ENCODE measurements at regions not wholly inside any gene's neighbourhood (a gene's known extent, or its start where the extent isn't known, plus 50 kb on each side); places are given as distances from the start of the nearest gene placed in this dataset.
A peak's percentile ranks its signal among the peaks of the same experiment; 100 is the strongest.

GRCh38 chr5:57601996-57602395 is 119.4 kb upstream of the ACTBL2 start:
- Histone ChIP-seq H3K4me1 (ENCODE audit: control insufficient read depth, insufficient read depth, low read length) (no peaks in the 10 kb centered on the region), H3K9ac (ENCODE audit: low read length) (no peak overlapping the region), H3K27me3 (ENCODE audit: control insufficient read depth, insufficient read depth, low read length) (no peaks in the 10 kb centered on the region), H3K36me3 (ENCODE audit: control insufficient read depth, insufficient read depth, low read length) (no peaks in the 10 kb centered on the region), H3K4me3 (ENCODE audit: low read length) (no peak overlapping the region), H3K27ac (ENCODE audit: low read depth, low read length) (no peak overlapping the region)

- H3K36me3 ChIP-seq (ENCODE audit: control insufficient read depth, insufficient read depth, low read length): no peaks in the 10 kb centered on the region
- H3K4me3 ChIP-seq (ENCODE audit: low read length): no peak overlapping the region
- no peaks in the 10 kb centered on the region for H3K27me3 ChIP-seq (ENCODE audit: control insufficient read depth, insufficient read depth, low read length)
- H3K27ac ChIP-seq (ENCODE audit: low read depth, low read length): no peak overlapping the region
- H3K4me1 ChIP-seq (ENCODE audit: control insufficient read depth, insufficient read depth, low read length): no peaks in the 10 kb centered on the region
- H3K9ac ChIP-seq (ENCODE audit: low read length): no peak overlapping the region
Observed at GRCh38 chr5:57600321-57600720, 117.7 kb upstream of the ACTBL2 start.

- H3K36me3 ChIP-seq (ENCODE audit: control insufficient read depth, insufficient read depth, low read length): no peaks in the 10 kb centered on the region
- no peaks in the 10 kb centered on the region for H3K27me3 ChIP-seq (ENCODE audit: control insufficient read depth, insufficient read depth, low read length)
- H3K4me1 ChIP-seq (ENCODE audit: control insufficient read depth, insufficient read depth, low read length): no peaks in the 10 kb centered on the region
- H3K4me3 ChIP-seq (ENCODE audit: low read length): no peak overlapping the region
- no peak overlapping the region for H3K9ac ChIP-seq (ENCODE audit: low read length)
- peak overlapping the region; percentile 27 for H3K27ac ChIP-seq (ENCODE audit: low read depth, low read length)
Observed at GRCh38 chr5:57598756-57599155, 116.1 kb upstream of the ACTBL2 start.

GRCh38 chr5:57598097-57598496 is 115.5 kb upstream of the ACTBL2 start:
- Histone ChIP-seq H3K27ac (ENCODE audit: low read depth, low read length) (no peak overlapping the region), H3K27me3 (ENCODE audit: control insufficient read depth, insufficient read depth, low read length) (no peaks in the 10 kb centered on the region)

GRCh38 chr5:57595523-57595991 is 112.9 kb upstream of the ACTBL2 start:
- no peak overlapping the region for H3K27ac ChIP-seq (ENCODE audit: low read depth, low read length)
- no peaks in the 10 kb centered on the region for H3K27me3 ChIP-seq (ENCODE audit: control insufficient read depth, insufficient read depth, low read length)
- H3K4me1 ChIP-seq (ENCODE audit: control insufficient read depth, insufficient read depth, low read length): no peaks in the 10 kb centered on the region
- no peak overlapping the region for H3K9ac ChIP-seq (ENCODE audit: low read length)
- H3K36me3 ChIP-seq (ENCODE audit: control insufficient read depth, insufficient read depth, low read length): no peaks in the 10 kb centered on the region
- H3K4me3 ChIP-seq (ENCODE audit: low read length): no peak overlapping the region

More at GRCh38 chr5:57598097-57598496, 115.5 kb upstream of the ACTBL2 start:
- H3K36me3 ChIP-seq (ENCODE audit: control insufficient read depth, insufficient read depth, low read length): no peaks in the 10 kb centered on the region
- H3K4me3 ChIP-seq (ENCODE audit: low read length): no peak overlapping the region
- H3K4me1 ChIP-seq (ENCODE audit: control insufficient read depth, insufficient read depth, low read length): no peaks in the 10 kb centered on the region
- H3K9ac ChIP-seq (ENCODE audit: low read length): no peak overlapping the region

- Histone ChIP-seq H3K4me3 (ENCODE audit: low read length) (no peak overlapping the region), H3K27ac (ENCODE audit: low read depth, low read length) (no peak overlapping the region), H3K36me3 (ENCODE audit: control insufficient read depth, insufficient read depth, low read length) (no peaks in the 10 kb centered on the region), H3K27me3 (ENCODE audit: control insufficient read depth, insufficient read depth, low read length) (no peaks in the 10 kb centered on the region), H3K9ac (ENCODE audit: low read length) (no peak overlapping the region), H3K4me1 (ENCODE audit: control insufficient read depth, insufficient read depth, low read length) (no peaks in the 10 kb centered on the region)
Observed at GRCh38 chr5:57594436-57594835, 111.8 kb upstream of the ACTBL2 start.

- H3K36me3 ChIP-seq (ENCODE audit: control insufficient read depth, insufficient read depth, low read length): no peaks in the 10 kb centered on the region
- H3K27me3 ChIP-seq (ENCODE audit: control insufficient read depth, insufficient read depth, low read length): no peaks in the 10 kb centered on the region
- no peak overlapping the region for H3K9ac ChIP-seq (ENCODE audit: low read length)
- H3K4me3 ChIP-seq (ENCODE audit: low read length): no peak overlapping the region
- no peak overlapping the region for H3K27ac ChIP-seq (ENCODE audit: low read depth, low read length)
- no peaks in the 10 kb centered on the region for H3K4me1 ChIP-seq (ENCODE audit: control insufficient read depth, insufficient read depth, low read length)
Observed at GRCh38 chr5:57592236-57592635, 109.6 kb upstream of the ACTBL2 start.

GRCh38 chr5:57586649-57587048 is 104.0 kb upstream of the ACTBL2 start:
- H3K4me1 ChIP-seq (ENCODE audit: control insufficient read depth, insufficient read depth, low read length): no peaks in the 10 kb centered on the region
- no peak overlapping the region for H3K4me3 ChIP-seq (ENCODE audit: low read length)
- no peaks in the 10 kb centered on the region for H3K36me3 ChIP-seq (ENCODE audit: control insufficient read depth, insufficient read depth, low read length)
- no peak overlapping the region for H3K27ac ChIP-seq (ENCODE audit: low read depth, low read length)
- H3K9ac ChIP-seq (ENCODE audit: low read length): no peak overlapping the region
- H3K27me3 ChIP-seq (ENCODE audit: control insufficient read depth, insufficient read depth, low read length): no peaks in the 10 kb centered on the region

- H3K4me1 ChIP-seq (ENCODE audit: control insufficient read depth, insufficient read depth, low read length): no peaks in the 10 kb centered on the region
- no peak overlapping the region for H3K9ac ChIP-seq (ENCODE audit: low read length)
- H3K4me3 ChIP-seq (ENCODE audit: low read length): no peak overlapping the region
- no peaks in the 10 kb centered on the region for H3K27me3 ChIP-seq (ENCODE audit: control insufficient read depth, insufficient read depth, low read length)
- no peaks in the 10 kb centered on the region for H3K36me3 ChIP-seq (ENCODE audit: control insufficient read depth, insufficient read depth, low read length)
- H3K27ac ChIP-seq (ENCODE audit: low read depth, low read length): no peak overlapping the region
Observed at GRCh38 chr5:57582578-57583070, 100.0 kb upstream of the ACTBL2 start.

DNA sequence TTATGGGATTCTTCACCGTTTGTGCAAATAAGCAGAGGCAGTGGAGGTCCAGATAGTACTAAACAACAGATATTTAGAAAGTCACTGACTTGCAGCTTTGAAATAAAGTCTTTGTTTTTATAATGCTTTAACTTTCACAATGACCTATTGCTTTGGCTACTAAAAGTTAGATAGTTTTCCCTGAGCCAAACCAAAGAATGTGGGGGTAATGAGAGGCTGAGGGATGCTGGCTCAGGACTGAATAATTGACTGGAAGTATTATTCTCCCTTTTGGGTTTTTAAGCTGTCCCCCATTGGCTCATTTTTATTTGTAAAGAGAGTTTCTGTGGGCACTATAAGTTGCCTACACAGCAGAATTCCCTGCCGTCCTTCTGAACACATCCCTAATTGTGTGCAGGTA is 99.2 kb upstream of the ACTBL2 start:
- no peak overlapping the region for H3K27ac ChIP-seq (ENCODE audit: low read depth, low read length)
- no peaks in the 10 kb centered on the region for H3K4me1 ChIP-seq (ENCODE audit: control insufficient read depth, insufficient read depth, low read length)
- no peaks in the 10 kb centered on the region for H3K27me3 ChIP-seq (ENCODE audit: control insufficient read depth, insufficient read depth, low read length)
- H3K36me3 ChIP-seq (ENCODE audit: control insufficient read depth, insufficient read depth, low read length): no peaks in the 10 kb centered on the region
- no peak overlapping the region for H3K4me3 ChIP-seq (ENCODE audit: low read length)
- H3K9ac ChIP-seq (ENCODE audit: low read length): no peak overlapping the region

- H3K9ac ChIP-seq (ENCODE audit: low read length): no peak overlapping the region
- H3K27ac ChIP-seq (ENCODE audit: low read depth, low read length): no peak overlapping the region
- H3K4me1 ChIP-seq (ENCODE audit: control insufficient read depth, insufficient read depth, low read length): no peaks in the 10 kb centered on the region
- no peaks in the 10 kb centered on the region for H3K36me3 ChIP-seq (ENCODE audit: control insufficient read depth, insufficient read depth, low read length)
- H3K27me3 ChIP-seq (ENCODE audit: control insufficient read depth, insufficient read depth, low read length): no peaks in the 10 kb centered on the region
- no peak overlapping the region for H3K4me3 ChIP-seq (ENCODE audit: low read length)
Observed at GRCh38 chr5:57581222-57581621, 98.6 kb upstream of the ACTBL2 start.

DNA sequence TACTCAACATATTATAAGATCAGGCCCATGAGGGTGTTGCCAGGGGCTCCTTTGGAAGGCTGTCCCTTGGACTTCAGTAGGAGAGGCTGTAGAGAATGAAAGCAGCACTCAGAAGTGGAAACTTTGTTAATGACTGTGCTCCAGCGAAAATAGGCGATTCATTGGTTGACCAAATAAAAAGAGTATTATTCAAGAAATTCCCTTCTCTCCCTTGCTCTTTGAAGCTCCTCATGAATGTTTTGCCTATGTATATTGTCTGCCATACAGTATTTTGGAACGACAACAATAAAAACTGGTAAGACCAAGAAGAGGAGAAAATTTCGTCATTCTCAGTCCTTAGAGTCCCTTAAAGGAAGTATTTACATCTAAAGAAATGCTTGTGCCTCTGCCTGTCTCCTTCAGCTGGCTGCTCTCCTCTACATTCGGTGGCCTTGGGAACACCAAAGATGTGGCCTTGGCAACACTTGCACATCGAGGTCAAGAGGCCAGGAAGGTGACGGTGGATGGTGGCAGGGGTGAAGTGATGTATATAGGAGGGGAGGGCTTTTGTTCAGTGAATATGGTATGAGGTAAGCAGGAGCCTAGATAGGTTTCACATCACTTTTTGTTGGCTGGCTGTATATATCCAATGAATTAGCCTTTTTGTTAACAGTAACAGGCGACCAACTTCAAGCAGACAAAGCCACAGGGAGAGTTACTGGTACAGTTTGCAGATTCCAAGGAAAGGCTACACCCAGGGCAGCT is 95.0 kb upstream of the ACTBL2 start:
- Histone ChIP-seq H3K4me1 (ENCODE audit: control insufficient read depth, insufficient read depth, low read length) (no peaks in the 10 kb centered on the region), H3K4me3 (ENCODE audit: low read length) (no peak overlapping the region), H3K27ac (ENCODE audit: low read depth, low read length) (no peak overlapping the region), H3K9ac (ENCODE audit: low read length) (no peak overlapping the region), H3K36me3 (ENCODE audit: control insufficient read depth, insufficient read depth, low read length) (no peaks in the 10 kb centered on the region), H3K27me3 (ENCODE audit: control insufficient read depth, insufficient read depth, low read length) (no peaks in the 10 kb centered on the region)

GRCh38 chr5:57576317-57576716 is 93.7 kb upstream of the ACTBL2 start:
- no peak overlapping the region for H3K9ac ChIP-seq (ENCODE audit: low read length)
- H3K27me3 ChIP-seq (ENCODE audit: control insufficient read depth, insufficient read depth, low read length): no peaks in the 10 kb centered on the region
- no peak overlapping the region for H3K27ac ChIP-seq (ENCODE audit: low read depth, low read length)
- no peak overlapping the region for H3K4me3 ChIP-seq (ENCODE audit: low read length)
- H3K4me1 ChIP-seq (ENCODE audit: control insufficient read depth, insufficient read depth, low read length): no peaks in the 10 kb centered on the region
- no peaks in the 10 kb centered on the region for H3K36me3 ChIP-seq (ENCODE audit: control insufficient read depth, insufficient read depth, low read length)
